Neutrophil (primary cell): ENCODE measurements at regions not wholly inside any gene's neighbourhood (a gene's known extent, or its start where the extent isn't known, plus 50 kb on each side); places are given as distances from the start of the nearest gene placed in this dataset.

Experiments
- H3K27ac ChIP-seq: fragments of 200-600 bp; sonication (generic); 2 replicates; pipeline ENCODE4 v1.5.1; 2016; ENCODE audit warnings: mild to moderate bottlenecking, moderate library complexity
- H3K27me3 ChIP-seq: fragments of 200-600 bp; sonication (generic); 2 replicates; pipeline ENCODE4 v1.6.0; 2016; ENCODE audit warnings: mild to moderate bottlenecking
- H3K36me3 ChIP-seq: fragments of 200-600 bp; sonication (generic); 2 replicates; pipeline ENCODE4 v1.5.1; 2017
- H3K4me1 ChIP-seq, 2 experiments: fragments of 200-600 bp in 1 of 2; sonication (generic) in 1 of 2; 1 replicate in 1 of 2; 2 replicates in 1 of 2; pipeline versions ENCODE4 v1.5.1 to v1.6.1; 2013 to 2016; ENCODE audit warnings: low read depth in 1 of 2, low read length in 1 of 2, mild to moderate bottlenecking in 1 of 2, moderate library complexity in 1 of 2; ENCODE audit not compliant: control insufficient read depth in 1 of 2, insufficient read depth in 1 of 2
- H3K4me3 ChIP-seq, 2 experiments: fragments of 200-600 bp in 1 of 2; sonication (generic) in 1 of 2; 1 replicate in 1 of 2; 2 replicates in 1 of 2; pipeline ENCODE4 v1.5.1; 2013 to 2016; ENCODE audit warnings: low read depth in 1 of 2, low read length in 1 of 2, mild to moderate bottlenecking in 1 of 2, moderate library complexity in 1 of 2
- H3K9me3 ChIP-seq: fragments of 200-600 bp; sonication (generic); 2 replicates; pipeline ENCODE4 v1.5.1; 2016
- TF ChIP-seq, protein P1 (sequence below): fragments of 200-600 bp; sonication (generic); IDR thresholded peaks from 2 replicates; pipeline ENCODE4 v1.5.1; 2016; ENCODE audit warnings: antibody characterized with exemption

DNA sequence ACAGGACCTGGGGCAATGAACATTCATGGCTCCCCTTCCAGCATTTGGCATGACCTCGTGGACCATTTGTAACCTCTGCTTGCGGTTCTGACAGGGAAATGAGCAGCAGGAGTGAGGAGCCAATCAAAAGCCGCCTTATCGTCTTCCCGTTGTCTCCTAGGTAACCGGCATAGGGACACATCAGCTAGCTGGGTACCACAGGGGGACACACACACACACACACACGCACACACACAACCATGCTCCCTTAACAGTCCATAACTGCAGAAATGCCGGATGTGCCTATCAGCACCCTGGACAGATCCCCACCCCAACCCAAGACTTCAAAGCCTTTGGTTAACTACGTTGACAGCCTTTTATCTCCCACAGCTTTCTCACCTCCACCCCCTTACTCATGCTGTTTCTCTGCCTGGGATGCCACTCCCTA is 53.4 kb upstream of the CCDC174 start:
- Histone ChIP-seq H3K4me1 (no peaks in the 10 kb centered on the region), H3K27me3 (peaks cover 79% of the 10 kb centered on the region)
- TF ChIP-seq, protein P1, sequence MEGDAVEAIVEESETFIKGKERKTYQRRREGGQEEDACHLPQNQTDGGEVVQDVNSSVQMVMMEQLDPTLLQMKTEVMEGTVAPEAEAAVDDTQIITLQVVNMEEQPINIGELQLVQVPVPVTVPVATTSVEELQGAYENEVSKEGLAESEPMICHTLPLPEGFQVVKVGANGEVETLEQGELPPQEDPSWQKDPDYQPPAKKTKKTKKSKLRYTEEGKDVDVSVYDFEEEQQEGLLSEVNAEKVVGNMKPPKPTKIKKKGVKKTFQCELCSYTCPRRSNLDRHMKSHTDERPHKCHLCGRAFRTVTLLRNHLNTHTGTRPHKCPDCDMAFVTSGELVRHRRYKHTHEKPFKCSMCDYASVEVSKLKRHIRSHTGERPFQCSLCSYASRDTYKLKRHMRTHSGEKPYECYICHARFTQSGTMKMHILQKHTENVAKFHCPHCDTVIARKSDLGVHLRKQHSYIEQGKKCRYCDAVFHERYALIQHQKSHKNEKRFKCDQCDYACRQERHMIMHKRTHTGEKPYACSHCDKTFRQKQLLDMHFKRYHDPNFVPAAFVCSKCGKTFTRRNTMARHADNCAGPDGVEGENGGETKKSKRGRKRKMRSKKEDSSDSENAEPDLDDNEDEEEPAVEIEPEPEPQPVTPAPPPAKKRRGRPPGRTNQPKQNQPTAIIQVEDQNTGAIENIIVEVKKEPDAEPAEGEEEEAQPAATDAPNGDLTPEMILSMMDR, result no peak

DNA sequence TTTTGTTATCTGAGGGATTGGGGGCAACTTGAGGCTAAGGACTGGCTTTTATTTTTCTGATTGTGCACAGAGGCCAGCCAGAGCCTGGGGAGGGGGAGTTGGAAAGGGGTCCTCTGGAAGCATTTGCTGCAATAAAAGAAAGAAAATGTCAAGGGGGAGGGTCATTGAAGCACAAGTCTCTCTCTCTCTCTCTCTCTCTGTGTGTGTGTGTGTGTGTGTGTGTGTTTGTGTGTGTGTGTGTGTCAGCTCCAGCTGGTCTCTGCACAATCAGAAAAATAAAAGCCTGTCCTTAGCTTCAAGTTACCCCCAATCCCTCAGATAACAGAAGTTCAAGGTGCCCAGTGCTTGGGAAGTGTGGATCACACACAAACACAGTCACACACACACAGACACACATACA is 52.1 kb upstream of the CCDC174 start:
- no peak overlapping the region for H3K4me3 ChIP-seq
- H3K36me3 ChIP-seq, result no peaks in the 10 kb centered on the region
- H3K4me1 ChIP-seq, result no peaks in the 10 kb centered on the region
- TF ChIP-seq, protein P1, result no peak
- no peak overlapping the region for H3K27ac ChIP-seq
- peaks cover 85% of the 10 kb centered on the region for H3K27me3 ChIP-seq
- no peaks in the 10 kb centered on the region for H3K9me3 ChIP-seq

More for the DNA sequence above, 53.4 kb upstream of the CCDC174 start:
- Histone ChIP-seq H3K36me3 (no peaks in the 10 kb centered on the region), H3K4me3 (no peak overlapping the region), H3K9me3 (no peaks in the 10 kb centered on the region), H3K27ac (no peak overlapping the region)

GRCh38 chr3:14600075-14600474 is 51.5 kb upstream of the CCDC174 start:
- TF ChIP-seq, protein P1, result no peak
- Histone ChIP-seq H3K36me3 (no peaks in the 10 kb centered on the region), H3K27me3 (peaks cover 90% of the 10 kb centered on the region), H3K4me3 (no peak overlapping the region), H3K4me1 (no peaks in the 10 kb centered on the region), H3K9me3 (no peaks in the 10 kb centered on the region), H3K27ac (no peak overlapping the region)

DNA sequence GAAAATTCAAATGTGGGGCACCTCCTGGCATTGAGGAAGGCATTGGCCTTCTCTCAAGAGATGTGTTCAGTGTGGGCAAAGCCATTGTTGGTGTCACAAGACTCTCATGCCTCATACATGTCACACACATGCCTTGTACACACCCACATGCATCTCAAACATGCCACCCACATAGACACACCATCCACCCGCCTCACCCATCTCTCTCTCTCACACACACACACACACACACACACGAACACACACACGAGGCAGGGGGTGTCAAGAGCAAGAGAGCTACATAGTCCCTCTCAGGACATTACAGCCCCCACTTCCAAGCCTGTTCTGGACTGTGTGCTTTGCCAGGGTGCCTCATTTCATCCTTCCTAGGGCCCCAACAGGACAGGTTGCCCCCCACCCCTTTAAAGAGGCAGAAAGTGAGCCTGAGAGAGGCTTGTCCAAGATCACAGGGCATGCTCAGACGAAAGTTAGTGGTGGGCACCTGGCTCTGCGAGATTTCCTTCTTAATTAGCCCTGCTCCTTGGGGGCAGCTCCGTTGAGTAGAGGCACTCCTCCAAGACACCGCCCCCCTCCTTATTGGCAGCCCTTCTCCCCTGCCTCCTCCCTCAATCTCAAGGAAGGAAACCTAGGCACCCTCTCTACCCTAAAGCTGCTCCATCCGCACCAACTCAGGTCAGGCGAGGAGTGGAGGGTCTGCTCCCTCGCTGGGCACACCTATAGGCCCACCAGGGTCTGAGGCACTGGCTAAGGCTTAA is 50.5 kb upstream of the CCDC174 start:
- H3K4me3 ChIP-seq, result no peak overlapping the region
- no peaks in the 10 kb centered on the region for H3K36me3 ChIP-seq
- no peak overlapping the region for H3K27ac ChIP-seq
- H3K27me3 ChIP-seq, result peaks cover 99% of the 10 kb centered on the region
- TF ChIP-seq, protein P1, result no peak
- no peaks in the 10 kb centered on the region for H3K4me1 ChIP-seq
- no peaks in the 10 kb centered on the region for H3K9me3 ChIP-seq

DNA sequence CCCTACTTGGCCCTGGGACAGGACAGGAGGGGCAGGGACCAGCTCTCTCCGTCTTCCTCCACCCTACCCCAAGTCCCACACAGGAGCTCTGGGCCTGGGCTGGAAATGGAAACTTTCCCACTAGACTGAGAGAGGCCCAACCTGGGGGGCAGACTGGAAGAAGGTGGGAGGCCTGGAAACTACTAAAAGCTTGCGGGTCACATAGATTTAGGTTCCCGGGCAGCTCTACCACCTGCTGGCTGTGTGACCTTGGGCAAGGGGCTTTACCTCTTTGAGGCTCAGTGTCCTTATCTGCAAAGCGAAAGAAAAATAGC is 49.9 kb upstream of the CCDC174 start:
- H3K36me3 ChIP-seq, result no peaks in the 10 kb centered on the region
- H3K27ac ChIP-seq, result no peak overlapping the region
- H3K4me1 ChIP-seq, result no peaks in the 10 kb centered on the region
- no peaks in the 10 kb centered on the region for H3K9me3 ChIP-seq
- TF ChIP-seq, protein P1, result no peak
- H3K4me3 ChIP-seq, result no peak overlapping the region
- peaks cover 99% of the 10 kb centered on the region for H3K27me3 ChIP-seq
